Neural cell (in vitro differentiated cells): ENCODE measurements at regions not wholly inside any gene's neighbourhood (a gene's known extent, or its start where the extent isn't known, plus 50 kb on each side); places are given as distances from the start of the nearest gene placed in this dataset.
"Not testable (repeated sequence)": the region's sequence is repeated elsewhere in the genome, so short reads cannot be mapped to it uniquely, and the experiment has no call there.

Source experiments
- H2AFZ ChIP-seq: fragments of 200-600, 300-800 bp; sonication (generic), shearing (Covaris generic); 2 replicates; pipeline ENCODE4 v1.6.0; 2014; ENCODE audit warnings: low read depth, mild to moderate bottlenecking, antibody characterized with exemption, low read length, moderate library complexity
- H3F3A ChIP-seq: fragments of 200-600 bp; shearing (Covaris generic); 2 replicates; pipeline ENCODE4 v1.6.1; 2016; ENCODE audit warnings: mild to moderate bottlenecking, moderate library complexity, mixed read lengths, antibody characterized with exemption, low read length; ENCODE audit not compliant: insufficient read depth, poor library complexity, severe bottlenecking
- H3K27ac ChIP-seq: fragments of 200-600, 300-800 bp; sonication (generic), shearing (Covaris generic); 2 replicates; pipeline ENCODE4 v1.5.1; 2014; ENCODE audit warnings: mild to moderate bottlenecking, low read length, moderate library complexity
- H3K27me3 ChIP-seq: fragments of 300-800, 200-600 bp; sonication (generic), shearing (Covaris generic); 2 replicates; pipeline ENCODE4 v1.6.0; 2014; ENCODE audit warnings: mild to moderate bottlenecking, low read depth, low read length, moderate library complexity; ENCODE audit not compliant: insufficient read depth
- H3K36me3 ChIP-seq: fragments of 300-800, 200-600 bp; sonication (generic), shearing (Covaris generic); 2 replicates; pipeline ENCODE4 v1.5.1; 2014; ENCODE audit warnings: mild to moderate bottlenecking, antibody characterized with exemption, low read length, moderate library complexity; ENCODE audit not compliant: insufficient read depth
- H3K4me2 ChIP-seq: fragments of 300-800, 200-600 bp; sonication (generic), shearing (Covaris generic); 2 replicates; pipeline ENCODE4 v1.6.0; 2014; ENCODE audit warnings: mild to moderate bottlenecking, low read length
- H3K4me3 ChIP-seq: fragments of 300-800, 200-600 bp; sonication (generic), shearing (Covaris generic); 2 replicates; pipeline ENCODE4 v1.5.1; 2014; ENCODE audit warnings: mild to moderate bottlenecking, low read length, moderate library complexity
- H3K79me2 ChIP-seq: fragments of 200-600 bp; shearing (Covaris generic); replicated peaks from 2 replicates; pipeline ENCODE4 v1.6.0; 2014; ENCODE audit warnings: mild to moderate bottlenecking, low read length, moderate library complexity; ENCODE audit not compliant: insufficient read depth
- H3K9ac ChIP-seq: fragments of 300-800, 200-600 bp; sonication (generic), shearing (Covaris generic); 2 replicates; pipeline ENCODE4 v1.6.1; 2016; ENCODE audit warnings: mild to moderate bottlenecking, low read length, mixed read lengths
- H3K9me2 ChIP-seq: fragments of 200-600 bp; shearing (Covaris generic); 2 replicates; pipeline ENCODE4 v1.6.1; 2016; ENCODE audit warnings: mild to moderate bottlenecking, low read length, mixed read lengths; ENCODE audit not compliant: insufficient read depth
- H3K9me3 ChIP-seq: fragments of 200-600, 300-800 bp; sonication (generic), shearing (Covaris generic); 2 replicates; pipeline ENCODE4 v1.6.1; 2016; ENCODE audit warnings: mild to moderate bottlenecking, mixed run types, low read length, moderate library complexity, mixed read lengths
- H4K20me1 ChIP-seq: fragments of 200-600 bp; shearing (Covaris generic); 2 replicates; pipeline ENCODE4 v1.6.1; 2016; ENCODE audit warnings: mild to moderate bottlenecking, mixed run types; ENCODE audit not compliant: insufficient read depth
- CTCF ChIP-seq: fragments of 450-650 bp; IDR thresholded peaks from 2 replicates; pipeline ENCODE4 v1.5.1; 2014; ENCODE audit warnings: antibody characterized with exemption, mild to moderate bottlenecking, moderate library complexity; ENCODE audit not compliant: poor library complexity, severe bottlenecking
- EP300 ChIP-seq: fragments of 450-650 bp; conservative IDR thresholded peaks from 2 replicates; pipeline ENCODE4 v1.6.1; 2014; ENCODE audit warnings: antibody characterized with exemption, mild to moderate bottlenecking, moderate library complexity; ENCODE audit not compliant: poor library complexity, severe bottlenecking
- EZH2 ChIP-seq: fragments of 200-600, 300-800 bp; shearing (Covaris generic), sonication (generic); IDR thresholded peaks from 2 replicates; pipeline ENCODE4 v1.6.1; 2014; ENCODE audit warnings: antibody characterized with exemption, low read length, borderline replicate concordance, mild to moderate bottlenecking; ENCODE audit not compliant: insufficient read depth, poor library complexity, severe bottlenecking
- MXI1 ChIP-seq: fragments of 450-650 bp; conservative IDR thresholded peaks from 2 replicates; pipeline ENCODE4 v1.6.1; 2014; ENCODE audit warnings: antibody characterized with exemption, mild to moderate bottlenecking; ENCODE audit not compliant: poor library complexity, severe bottlenecking
- POLR2AphosphoS5 ChIP-seq: IDR thresholded peaks from 2 replicates; pipeline ENCODE4 v1.6.1; 2012
- RAD21 ChIP-seq: fragments of 450-650 bp; conservative IDR thresholded peaks from 2 replicates; pipeline ENCODE4 v1.6.1; 2014; ENCODE audit warnings: antibody characterized with exemption, mild to moderate bottlenecking, moderate library complexity
- REST ChIP-seq: IDR thresholded peaks from 2 replicates; pipeline ENCODE4 v1.6.1; 2012; ENCODE audit warnings: borderline replicate concordance
- SMC3 ChIP-seq: fragments of 450-650 bp; conservative IDR thresholded peaks from 2 replicates; pipeline ENCODE4 v1.6.1; 2014; ENCODE audit warnings: antibody characterized with exemption, mild to moderate bottlenecking, moderate library complexity; ENCODE audit not compliant: poor library complexity
- TAF1 ChIP-seq: IDR thresholded peaks from 2 replicates; pipeline ENCODE4 v1.6.1; 2012; ENCODE audit warnings: low read depth

GRCh38 chr6:27550692-27551091 is 77.8 kb upstream of the ZNF184 start:
- TF ChIP-seq EP300 (no peak), SMC3 (no peak), REST (no peak), EZH2 (no peak), CTCF (no peak), MXI1 (no peak), POLR2AphosphoS5 (no peak), TAF1 (no peak), RAD21 (no peak)
- no peak overlapping the region for H3K9ac ChIP-seq
- no peak overlapping the region for H3K27ac ChIP-seq
- no peaks in the 10 kb centered on the region for H3K36me3 ChIP-seq
- no peaks in the 10 kb centered on the region for H3K79me2 ChIP-seq
- no peak overlapping the region for H2AFZ ChIP-seq
- H3K9me2 ChIP-seq: no peaks in the 10 kb centered on the region
- no peak overlapping the region for H3K4me3 ChIP-seq
- H3K4me2 ChIP-seq: no peak overlapping the region
- peaks cover 95% of the 10 kb centered on the region for H3K27me3 ChIP-seq
- no peaks in the 10 kb centered on the region for H4K20me1 ChIP-seq
- H3F3A ChIP-seq: no peaks in the 10 kb centered on the region
- peaks cover 10% of the 10 kb centered on the region for H3K9me3 ChIP-seq

GRCh38 chr6:27549241-27549598 is 76.3 kb upstream of the ZNF184 start:
- H3K4me3 ChIP-seq, H3K79me2 ChIP-seq, H3K9me2 ChIP-seq, H4K20me1 ChIP-seq, H3K9ac ChIP-seq, H3K27ac ChIP-seq, H3K4me2 ChIP-seq, H3K36me3 ChIP-seq, H3F3A ChIP-seq, H2AFZ ChIP-seq: not testable (repeated sequence)
- H3K9me3 ChIP-seq: peaks cover 10% of the 10 kb centered on the region
- H3K27me3 ChIP-seq: peaks cover 100% of the 10 kb centered on the region
